ACC112 (cell line): ENCODE measurements at regions not wholly inside any gene's neighbourhood (a gene's known extent, or its start where the extent isn't known, plus 50 kb on each side); places are given as distances from the start of the nearest gene placed in this dataset.

Experiments
- H2AFZ ChIP-seq: fragments of 200-600 bp; sonication (generic); one replicate; pipeline ENCODE4 v1.6.0; 2017; ENCODE audit warnings: antibody characterized with exemption, low read length; ENCODE audit not compliant: unreplicated experiment
- H3K27ac ChIP-seq: fragments of 200-600 bp; sonication (generic); 2 replicates; pipeline ENCODE4 v1.5.1; 2014; ENCODE audit warnings: low read depth, mild to moderate bottlenecking, antibody characterized with exemption, low read length, moderate library complexity
- H3K27me3 ChIP-seq: fragments of 200-600 bp; sonication (generic); 2 replicates; pipeline ENCODE4 v1.6.1; 2014; ENCODE audit warnings: mild to moderate bottlenecking, antibody characterized with exemption, low read length, moderate library complexity, mixed read lengths; ENCODE audit not compliant: insufficient read depth
- H3K36me3 ChIP-seq: fragments of 200-600 bp; sonication (generic); 2 replicates; pipeline ENCODE4 v1.6.1; 2016; ENCODE audit warnings: mild to moderate bottlenecking, antibody characterized with exemption, low read length, moderate library complexity, mixed read lengths; ENCODE audit not compliant: insufficient read depth
- H3K4me1 ChIP-seq: fragments of 200-600 bp; sonication (generic); one replicate; pipeline ENCODE4 v1.6.1; 2016; ENCODE audit warnings: low read length, mixed read lengths; ENCODE audit not compliant: insufficient read depth, unreplicated experiment, control insufficient read depth
- H3K4me3 ChIP-seq: fragments of 200-600 bp; sonication (generic); 2 replicates; pipeline ENCODE4 v1.5.1; 2014; ENCODE audit warnings: mild to moderate bottlenecking, low read depth, low read length
- H3K79me2 ChIP-seq: fragments of 200-600 bp; sonication (generic); one replicate; pipeline ENCODE4 v1.6.0; 2016; ENCODE audit warnings: low read length; ENCODE audit not compliant: control insufficient read depth, unreplicated experiment, insufficient read depth

- no peaks in the 10 kb centered on the region for H3K27me3 ChIP-seq
- peaks cover 14% of the 10 kb centered on the region for H3K4me1 ChIP-seq
- H2AFZ ChIP-seq: no peak overlapping the region
- no peak overlapping the region for H3K27ac ChIP-seq
- H3K79me2 ChIP-seq: no peaks in the 10 kb centered on the region
- no peak overlapping the region for H3K4me3 ChIP-seq
- H3K36me3 ChIP-seq: no peaks in the 10 kb centered on the region
These were observed 135.8 kb upstream of the TBL1X start for GRCh38 chrX:9329056-9329455.

- Histone ChIP-seq H3K79me2 (no peaks in the 10 kb centered on the region), H3K27me3 (no peaks in the 10 kb centered on the region), H3K36me3 (no peaks in the 10 kb centered on the region), H3K4me3 (no peak overlapping the region), H2AFZ (no peak overlapping the region), H3K27ac (no peak overlapping the region), H3K4me1 (peaks cover 14% of the 10 kb centered on the region)
These were observed 134.4 kb upstream of the TBL1X start for GRCh38 chrX:9330249-9330982.

- Histone ChIP-seq H2AFZ (no peak overlapping the region), H3K27me3 (no peaks in the 10 kb centered on the region), H3K36me3 (no peaks in the 10 kb centered on the region), H3K27ac (no peak overlapping the region), H3K4me1 (peaks cover 7% of the 10 kb centered on the region), H3K79me2 (no peaks in the 10 kb centered on the region), H3K4me3 (no peak overlapping the region)
These were observed 130.8 kb upstream of the TBL1X start for GRCh38 chrX:9333873-9334560.

- Histone ChIP-seq H3K4me1 (peaks cover 7% of the 10 kb centered on the region), H3K36me3 (no peaks in the 10 kb centered on the region), H2AFZ (no peak overlapping the region)
These were observed 129.6 kb upstream of the TBL1X start for GRCh38 chrX:9335251-9335650.

GRCh38 chrX:9336456-9336855 is 128.4 kb upstream of the TBL1X start:
- Histone ChIP-seq H3K36me3 (no peaks in the 10 kb centered on the region), H2AFZ (no peak overlapping the region), H3K27ac (no peak overlapping the region), H3K4me1 (peaks cover 19% of the 10 kb centered on the region), H3K4me3 (no peak overlapping the region), H3K79me2 (no peaks in the 10 kb centered on the region), H3K27me3 (no peaks in the 10 kb centered on the region)

More at GRCh38 chrX:9335251-9335650, 129.6 kb upstream of the TBL1X start:
- Histone ChIP-seq H3K79me2 (no peaks in the 10 kb centered on the region), H3K27me3 (no peaks in the 10 kb centered on the region), H3K4me3 (no peak overlapping the region), H3K27ac (no peak overlapping the region)

GRCh38 chrX:9337046-9337445 is 127.8 kb upstream of the TBL1X start:
- H3K4me3 ChIP-seq: no peak overlapping the region
- H3K36me3 ChIP-seq: no peaks in the 10 kb centered on the region
- H3K4me1 ChIP-seq: peaks cover 20% of the 10 kb centered on the region
- H2AFZ ChIP-seq: no peak overlapping the region
- no peaks in the 10 kb centered on the region for H3K79me2 ChIP-seq
- H3K27ac ChIP-seq: no peak overlapping the region
- H3K27me3 ChIP-seq: no peaks in the 10 kb centered on the region

- Histone ChIP-seq H3K27me3 (no peaks in the 10 kb centered on the region), H3K4me3 (no peak overlapping the region), H3K79me2 (no peaks in the 10 kb centered on the region), H3K27ac (no peak overlapping the region), H3K4me1 (peaks cover 26% of the 10 kb centered on the region), H2AFZ (no peak overlapping the region), H3K36me3 (no peaks in the 10 kb centered on the region)
These were observed 125.9 kb upstream of the TBL1X start for GRCh38 chrX:9338986-9339385.

GRCh38 chrX:9339603-9340491 is 125.0 kb upstream of the TBL1X start:
- Histone ChIP-seq H3K27ac (no peak overlapping the region), H3K79me2 (no peaks in the 10 kb centered on the region), H3K36me3 (no peaks in the 10 kb centered on the region), H3K4me1 (peaks cover 26% of the 10 kb centered on the region), H2AFZ (no peak overlapping the region), H3K27me3 (no peaks in the 10 kb centered on the region), H3K4me3 (no peak overlapping the region)

GRCh38 chrX:9340598-9341290 is 124.1 kb upstream of the TBL1X start:
- H3K4me3 ChIP-seq: peak overlapping the region; percentile 69
- peak overlapping the region; percentile 29 for H2AFZ ChIP-seq
- H3K27ac ChIP-seq: peak overlapping the region; percentile 90
- no peaks in the 10 kb centered on the region for H3K36me3 ChIP-seq
- H3K79me2 ChIP-seq: no peaks in the 10 kb centered on the region
- H3K4me1 ChIP-seq: peaks cover 26% of the 10 kb centered on the region
- no peaks in the 10 kb centered on the region for H3K27me3 ChIP-seq
